K562 (cell line): ENCODE measurements at regions not wholly inside any gene's neighbourhood (a gene's known extent, or its start where the extent isn't known, plus 50 kb on each side); places are given as distances from the start of the nearest gene placed in this dataset.

Experiments used
- ATAC-seq: fragments of 200-7000 bp; cut with Tn5 transposase; 3 replicates; pipeline ENCODE4 v1.9.1; 2020; ENCODE audit warnings: moderate library complexity
- BruUV-seq: library from RNA; stranded (reverse); fragments of 400-500 nt; replicated peaks from 2 replicates; lab custom pipeline; 2021; lab: Mats Ljungman, UMichigan
- CTCF ChIA-PET: fragments of 300-600 bp; formaldehyde crosslinking; extraction: SDS; loops from one replicate; lab custom pipeline; 2021; ENCODE audit warnings: low intra/inter-chr PET ratio; lab: Yijun Ruan, JAX
- POLR2A ChIA-PET: fragments of 300-600, 350-650 bp; sonication (Branson Sonifier 250); formaldehyde crosslinking; extraction: SDS; loops from one replicate; lab custom pipeline; 2021; ENCODE audit warnings: antibody characterized with exemption, inconsistent platforms; lab: Yijun Ruan, JAX
- DNase-seq, 4 experiments: peaks; one replicate each; pipeline versions ENCODE4 v3.0.0 to v3.0.0-alpha.2; 2011 to 2018; ENCODE audit warnings: low spot score in 3 of 4, mixed read lengths in 3 of 4; ENCODE audit errors: extremely low read depth in 1 of 4
- FAIRE-seq: peaks from 2 replicates; lab custom pipeline; 2011; peaks lifted over from hg19 to GRCh38; lab: Jason Lieb, UNC
- H2AFZ ChIP-seq: 2 replicates; pipeline ENCODE4 v1.6.0; 2011; ENCODE audit warnings: low read depth, low read length, control low read depth, inconsistent platforms
- H3K27ac ChIP-seq: fragments of 200-600 bp; 3 replicates; pipeline ENCODE4 v1.8.0; 2011; ENCODE audit warnings: low read depth, mild to moderate bottlenecking, control low read depth, inconsistent platforms, low read length, moderate library complexity, mixed read lengths; ENCODE audit errors: extremely low read depth
- H3K27me3 ChIP-seq, 2 experiments: fragments of 300-600 bp in 1 of 2; 2 replicates in 1 of 2; 3 replicates in 1 of 2; pipeline versions ENCODE4 v1.6.0 to v1.8.0; 2011; ENCODE audit warnings: inconsistent platforms in 2 of 2, low read length in 2 of 2, mild to moderate bottlenecking in 1 of 2, mixed read lengths in 1 of 2, moderate library complexity in 1 of 2; ENCODE audit not compliant: control insufficient read depth in 2 of 2, insufficient read depth in 2 of 2
- H3K36me3 ChIP-seq: fragments of 300-600 bp; 3 replicates; pipeline ENCODE4 v1.8.0; 2011; ENCODE audit warnings: mild to moderate bottlenecking, low read length, inconsistent platforms; ENCODE audit not compliant: control insufficient read depth, insufficient read depth
- H3K4me1 ChIP-seq, 2 experiments: fragments of 200-600 bp in 1 of 2; replicated peaks in 1 of 2; 2 replicates in 1 of 2; 3 replicates in 1 of 2; pipeline versions ENCODE4 v1.5.1 to v1.8.0; 2011; ENCODE audit warnings: inconsistent platforms in 2 of 2, low read length in 2 of 2, mild to moderate bottlenecking in 1 of 2, mixed read lengths in 1 of 2, moderate library complexity in 1 of 2; ENCODE audit not compliant: control insufficient read depth in 2 of 2, insufficient read depth in 2 of 2
- H3K4me2 ChIP-seq: 2 replicates; pipeline ENCODE4 v1.6.1; 2011; ENCODE audit warnings: low read length, control low read depth, inconsistent platforms, mixed read lengths; ENCODE audit not compliant: insufficient read depth
- H3K4me3 ChIP-seq: fragments of 200-600 bp; sonication (generic), shearing (Covaris generic); 2 replicates; pipeline ENCODE4 v1.5.1; 2016; ENCODE audit warnings: control low read depth, inconsistent platforms
- H3K79me2 ChIP-seq: fragments of 200-600 bp; 3 replicates; pipeline ENCODE4 v1.8.0; 2011; ENCODE audit warnings: low read length, inconsistent platforms; ENCODE audit not compliant: control insufficient read depth, insufficient read depth
- H3K9ac ChIP-seq, 2 experiments: 2 replicates each; pipeline versions ENCODE4 v1.6.0 to v1.6.1; 2011; ENCODE audit warnings: low read depth in 2 of 2, low read length in 2 of 2, control low read depth in 1 of 2, inconsistent platforms in 1 of 2, mild to moderate bottlenecking in 1 of 2, mixed read lengths in 1 of 2; ENCODE audit not compliant: insufficient read depth in 1 of 2
- H3K9me1 ChIP-seq: one replicate; pipeline ENCODE4 v1.6.0; 2011; ENCODE audit warnings: inconsistent platforms, mild to moderate bottlenecking, low read length, moderate library complexity; ENCODE audit not compliant: control insufficient read depth, insufficient read depth
- H3K9me3 ChIP-seq: replicated peaks from 2 replicates; pipeline ENCODE4 v1.5.1; 2011; ENCODE audit warnings: low read depth, low read length, inconsistent platforms; ENCODE audit not compliant: control insufficient read depth, insufficient read depth
- H4K20me1 ChIP-seq: replicated peaks from 2 replicates; pipeline ENCODE4 v1.6.1; 2011; ENCODE audit warnings: low read length, inconsistent platforms, mixed read lengths; ENCODE audit not compliant: control insufficient read depth, insufficient read depth
- C11orf30 ChIP-seq: fragments of 450-650 bp; IDR thresholded peaks from 2 replicates; pipeline ENCODE4 v1.6.1; 2016; ENCODE audit warnings: low read depth, mild to moderate bottlenecking
- KLF1 ChIP-seq: fragments of 450-650 bp; IDR thresholded peaks from 2 replicates; pipeline ENCODE4 v1.6.1; 2016; ENCODE audit warnings: missing genetic modification characterization, missing compliant biosample characterization
- PHF21A ChIP-seq: fragments of 450-650 bp; IDR thresholded peaks from 2 replicates; pipeline ENCODE4 v1.6.1; 2017; ENCODE audit warnings: low read depth, borderline replicate concordance
- POLR2AphosphoS2 ChIP-seq: IDR thresholded peaks from 2 replicates; pipeline ENCODE4 v1.6.1; 2012; ENCODE audit warnings: low read length, improper control_type of control experiment
- RBM15 ChIP-seq: fragments of 200-400 bp; formaldehyde crosslinking; IDR thresholded peaks from 2 replicates; pipeline ENCODE4 v1.6.1; 2018; ENCODE audit warnings: mild to moderate bottlenecking, low read length, moderate library complexity; ENCODE audit not compliant: insufficient read depth
- TAF1 ChIP-seq: IDR thresholded peaks from 2 replicates; pipeline ENCODE4 v1.6.1; 2011; ENCODE audit warnings: mild to moderate bottlenecking, low read length, moderate library complexity; ENCODE audit not compliant: insufficient read depth, control insufficient read depth, severe bottlenecking; ENCODE audit errors: extremely low read depth
- XRCC3 ChIP-seq: fragments of 450-650 bp; IDR thresholded peaks from 2 replicates; pipeline ENCODE4 v1.6.1; 2017; ENCODE audit warnings: mild to moderate bottlenecking, moderate library complexity
- ZNF717 ChIP-seq: fragments of 250-450 bp; sonication (Bioruptor Pico); IDR thresholded peaks from 2 replicates; pipeline ENCODE4 v1.5.0; 2021
- WGBS: fragments of 100-300 bp; shearing (Covaris generic); methylation state at CpG from one replicate; pipeline ENCODE4 v1.1.6; 2016; ENCODE audit warnings: low coverage, mixed read lengths; ENCODE audit not compliant: insufficient coverage; ENCODE audit errors: missing lambda C conversion rate; 5-methylcytosine and 5-hydroxymethylcytosine counted together
- in situ Hi-C: fragments of 300-500 bp; cut with MboI; formaldehyde crosslinking; loops from 4 replicates; pipeline ENCODE4 v1.15.0; 2018; ENCODE audit warnings: inconsistent platforms, mixed read lengths
- intact Hi-C: fragments of 100-400 bp; cut with micrococcal nuclease; formaldehyde crosslinking; loops from 2 replicates; pipeline ENCODE4 v1.14.2; 2022
- TF ChIP-seq, protein P1 (sequence below): fragments of 250-450 bp; sonication (Bioruptor Pico); IDR thresholded peaks from 2 replicates; pipeline ENCODE4 v1.5.0; 2021; ENCODE audit warnings: mild to moderate bottlenecking, moderate library complexity
- TF ChIP-seq, protein P2 (sequence below): fragments of 250-450 bp; sonication (Bioruptor Pico); IDR thresholded peaks from 2 replicates; pipeline ENCODE4 v1.5.1; 2021; ENCODE audit warnings: mild to moderate bottlenecking
- TF ChIP-seq, protein P3 (sequence below), 2 experiments: fragments of 450-650 bp in 1 of 2; IDR thresholded peaks; 2 replicates each; pipeline ENCODE4 v1.6.1; 2011 to 2017; ENCODE audit warnings: low read depth in 2 of 2, antibody characterized with exemption in 1 of 2, borderline replicate concordance in 1 of 2, low read length in 1 of 2, mild to moderate bottlenecking in 1 of 2, mixed read lengths in 1 of 2; ENCODE audit not compliant: control insufficient read depth in 1 of 2

DNA sequence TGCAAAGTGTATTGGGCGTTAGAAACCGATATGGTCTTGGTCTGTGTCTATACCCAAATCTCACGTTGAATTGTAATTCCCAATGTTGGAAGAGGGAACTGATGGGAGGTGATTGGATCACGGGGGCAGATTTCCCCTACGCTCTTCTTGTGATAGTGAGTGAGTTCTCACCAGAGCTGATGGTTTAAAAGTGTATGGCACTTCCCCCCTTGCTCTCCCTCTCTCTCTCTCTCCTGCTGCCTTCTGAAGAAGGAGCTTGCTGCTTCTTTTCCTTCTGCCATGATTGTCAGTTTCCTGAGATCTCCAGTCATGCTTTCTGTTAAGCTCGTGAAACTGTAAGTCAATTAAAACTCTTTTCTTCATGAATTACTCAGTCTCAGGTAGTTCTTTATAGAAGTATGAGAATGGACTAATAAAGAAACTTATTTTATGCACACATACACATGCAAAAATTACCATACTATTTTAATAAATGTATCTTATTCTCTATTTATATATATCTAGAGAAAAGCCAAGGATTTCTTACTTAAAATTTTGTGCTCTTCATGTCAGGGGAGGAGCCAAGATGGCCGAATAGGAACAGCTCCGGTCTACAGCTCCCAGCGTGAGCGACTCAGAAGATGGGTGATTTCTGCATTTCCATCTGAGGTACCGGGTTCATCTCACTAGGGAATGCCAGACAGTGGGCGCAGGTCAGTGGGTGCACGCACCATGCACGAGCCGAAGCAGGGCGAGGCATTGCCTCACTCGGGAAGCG, 1891.0 kb upstream of the FLRT2 start:
- Histone ChIP-seq H3K9me3 (no peaks in the 10 kb centered on the region), H3K79me2 (no peaks in the 10 kb centered on the region), H3K27ac (no peak overlapping the region), H3K4me3 (no peak overlapping the region), H2AFZ (no peak overlapping the region), H3K9ac (no peak overlapping the region), H4K20me1 (no peaks in the 10 kb centered on the region), H3K4me2 (no peak overlapping the region), H3K4me1 (no peaks in the 10 kb centered on the region), H3K27me3 (no peaks in the 10 kb centered on the region), H3K36me3 (no peaks in the 10 kb centered on the region), H3K9me1 (no peaks in the 10 kb centered on the region)
- in situ Hi-C loops (no loop called here), intact Hi-C loops (no loop called here)
- no peak for FAIRE-seq
- DNase-seq: no peak
- POLR2A ChIA-PET: no interaction called here
- no TSS peak for BruUV-seq
- WGBS: 0% methylated on average over 10 of the region's 18 CpGs
- CTCF ChIA-PET: no interaction called here
- ATAC-seq: no peak
- TF ChIP-seq, protein P1, sequence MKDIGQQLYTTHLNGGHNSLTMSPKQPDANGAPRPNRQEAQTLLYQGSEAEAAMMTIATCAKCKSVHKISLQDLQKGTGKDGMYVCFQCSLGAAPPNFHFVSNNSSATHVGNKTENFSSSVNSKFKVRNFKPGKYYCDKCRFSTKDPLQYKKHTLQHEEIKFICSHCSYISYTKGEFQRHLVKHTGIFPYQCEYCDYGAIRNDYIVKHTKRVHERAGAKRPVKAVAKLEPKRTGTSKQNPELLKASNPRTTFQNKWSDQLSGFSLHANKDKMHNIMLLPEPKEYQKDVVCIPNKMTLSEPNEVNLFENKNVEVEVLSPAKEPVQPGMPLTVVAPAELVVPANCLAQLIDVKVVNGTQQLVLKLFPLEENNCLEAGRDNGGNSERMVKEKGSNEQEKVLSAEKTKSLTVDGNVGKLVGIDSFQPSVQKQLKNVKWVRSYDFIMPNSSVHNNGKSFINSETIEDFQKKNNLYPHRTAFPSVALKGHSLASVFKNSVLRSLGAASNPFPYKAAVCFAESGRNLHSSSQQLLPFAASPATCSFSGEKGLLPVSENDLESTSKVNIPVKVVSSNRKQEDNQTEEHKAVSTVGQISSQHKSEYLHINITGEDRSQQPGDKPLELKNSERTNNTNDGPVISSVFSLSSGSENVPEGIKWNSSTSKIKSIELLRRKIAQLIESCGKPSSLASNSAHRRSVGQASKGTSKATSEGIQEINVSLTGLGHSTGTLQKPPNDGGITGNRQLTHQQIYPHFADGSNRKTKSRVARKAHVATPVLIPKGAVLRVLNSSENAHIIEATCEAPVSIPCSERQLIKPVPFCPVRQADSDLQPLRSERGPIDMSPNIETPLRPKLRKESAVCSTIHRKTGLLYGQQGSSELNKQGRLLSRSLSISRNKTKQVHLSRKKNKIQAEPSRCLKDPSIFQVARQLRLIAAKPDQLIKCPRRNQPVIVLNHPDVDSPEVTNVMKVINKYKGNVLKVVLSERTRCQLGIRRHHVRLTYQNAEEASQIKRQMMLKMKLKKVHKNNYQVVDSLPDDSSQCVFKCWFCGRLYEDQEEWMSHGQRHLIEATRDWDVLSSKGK (CRISPR knock-in tag): no peak
- TF ChIP-seq C11orf30 (no peak), XRCC3 (no peak), KLF1 (no peak), PHF21A (no peak), RBM15 (no peak), POLR2AphosphoS2 (no peak), TAF1 (no peak), ZNF717 (CRISPR knock-in tag) (no peak)
- TF ChIP-seq, protein P2, sequence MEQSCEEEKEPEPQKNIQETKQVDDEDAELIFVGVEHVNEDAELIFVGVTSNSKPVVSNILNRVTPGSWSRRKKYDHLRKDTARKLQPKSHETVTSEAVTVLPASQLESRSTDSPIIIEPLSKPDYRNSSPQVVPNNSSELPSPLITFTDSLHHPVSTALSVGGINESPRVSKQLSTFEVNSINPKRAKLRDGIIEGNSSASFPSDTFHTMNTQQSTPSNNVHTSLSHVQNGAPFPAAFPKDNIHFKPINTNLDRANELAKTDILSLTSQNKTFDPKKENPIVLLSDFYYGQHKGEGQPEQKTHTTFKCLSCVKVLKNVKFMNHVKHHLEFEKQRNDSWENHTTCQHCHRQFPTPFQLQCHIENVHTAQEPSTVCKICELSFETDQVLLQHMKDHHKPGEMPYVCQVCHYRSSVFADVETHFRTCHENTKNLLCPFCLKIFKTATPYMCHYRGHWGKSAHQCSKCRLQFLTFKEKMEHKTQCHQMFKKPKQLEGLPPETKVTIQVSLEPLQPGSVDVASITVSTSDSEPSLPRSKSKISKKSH (CRISPR knock-in tag): no peak
- TF ChIP-seq, protein P3, sequence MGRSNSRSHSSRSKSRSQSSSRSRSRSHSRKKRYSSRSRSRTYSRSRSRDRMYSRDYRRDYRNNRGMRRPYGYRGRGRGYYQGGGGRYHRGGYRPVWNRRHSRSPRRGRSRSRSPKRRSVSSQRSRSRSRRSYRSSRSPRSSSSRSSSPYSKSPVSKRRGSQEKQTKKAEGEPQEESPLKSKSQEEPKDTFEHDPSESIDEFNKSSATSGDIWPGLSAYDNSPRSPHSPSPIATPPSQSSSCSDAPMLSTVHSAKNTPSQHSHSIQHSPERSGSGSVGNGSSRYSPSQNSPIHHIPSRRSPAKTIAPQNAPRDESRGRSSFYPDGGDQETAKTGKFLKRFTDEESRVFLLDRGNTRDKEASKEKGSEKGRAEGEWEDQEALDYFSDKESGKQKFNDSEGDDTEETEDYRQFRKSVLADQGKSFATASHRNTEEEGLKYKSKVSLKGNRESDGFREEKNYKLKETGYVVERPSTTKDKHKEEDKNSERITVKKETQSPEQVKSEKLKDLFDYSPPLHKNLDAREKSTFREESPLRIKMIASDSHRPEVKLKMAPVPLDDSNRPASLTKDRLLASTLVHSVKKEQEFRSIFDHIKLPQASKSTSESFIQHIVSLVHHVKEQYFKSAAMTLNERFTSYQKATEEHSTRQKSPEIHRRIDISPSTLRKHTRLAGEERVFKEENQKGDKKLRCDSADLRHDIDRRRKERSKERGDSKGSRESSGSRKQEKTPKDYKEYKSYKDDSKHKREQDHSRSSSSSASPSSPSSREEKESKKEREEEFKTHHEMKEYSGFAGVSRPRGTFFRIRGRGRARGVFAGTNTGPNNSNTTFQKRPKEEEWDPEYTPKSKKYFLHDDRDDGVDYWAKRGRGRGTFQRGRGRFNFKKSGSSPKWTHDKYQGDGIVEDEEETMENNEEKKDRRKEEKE (IDR thresholded peaks at IDR 0.05; ENCODE audit: borderline replicate concordance in 1 of 2, control insufficient read depth in 1 of 2, low read depth in 2 of 2, low read length in 1 of 2): no peak
